Astrocyte (in vitro differentiated cells and primary cell): ENCODE measurements at regions not wholly inside any gene's neighbourhood (a gene's known extent, or its start where the extent isn't known, plus 50 kb on each side); places are given as distances from the start of the nearest gene placed in this dataset.

Experiments used
- CTCF ChIP-seq: IDR thresholded peaks from 2 replicates; pipeline ENCODE4 v1.5.1; 2011; ENCODE audit warnings: low read depth, mild to moderate bottlenecking, inconsistent platforms, low read length, moderate library complexity; ENCODE audit not compliant: insufficient read depth
- EZH2 ChIP-seq: IDR thresholded peaks from 2 replicates; pipeline ENCODE4 v1.6.1; 2012; ENCODE audit warnings: mild to moderate bottlenecking, low read length, inconsistent platforms; ENCODE audit not compliant: insufficient read depth

DNA sequence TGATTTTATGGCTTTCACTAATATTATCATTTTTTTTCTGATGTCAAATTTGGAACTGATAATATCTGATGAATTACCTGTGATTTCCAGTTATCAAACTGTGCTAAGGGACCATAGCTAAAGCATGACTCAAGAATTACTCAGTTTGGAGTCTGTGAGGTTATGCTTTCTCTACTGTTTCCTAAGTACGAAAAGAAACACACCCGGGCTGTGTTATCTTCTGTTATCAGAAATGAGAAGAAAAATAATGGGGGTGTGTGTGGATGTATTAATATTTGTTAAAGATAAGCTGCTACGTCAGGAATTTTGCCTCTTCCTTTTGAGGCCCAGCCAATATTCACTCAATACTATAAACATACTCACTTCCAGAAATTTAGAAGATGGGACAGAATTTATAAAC, 1401.9 kb upstream of the FLRT2 start:
- TF ChIP-seq CTCF (no peak), EZH2 (no peak)
